SK-N-SH treated with all-trans-retinoic acid at 6 μM for 48 hours (cell line): ENCODE measurements at regions not wholly inside any gene's neighbourhood (a gene's known extent, or its start where the extent isn't known, plus 50 kb on each side); places are given as distances from the start of the nearest gene placed in this dataset.

Experiments
- ATAC-seq: fragments of 200-7000 bp; cut with Tn5 transposase; 3 replicates; pipeline ENCODE4 v1.9.1; 2020; ENCODE audit warnings: mild to moderate bottlenecking, moderate library complexity
- ARNTL ChIP-seq: fragments of 450-650 bp; formaldehyde crosslinking; IDR thresholded peaks from 2 replicates; pipeline ENCODE4 v1.5.0; 2020; ENCODE audit warnings: low read depth, mild to moderate bottlenecking, moderate library complexity, borderline replicate concordance
- BACH2 ChIP-seq: fragments of 250-450 bp; sonication (Bioruptor Pico); IDR thresholded peaks from 2 replicates; pipeline ENCODE4 v1.9.0; 2021; ENCODE audit warnings: mild to moderate bottlenecking, borderline replicate concordance
- CREB5 ChIP-seq: fragments of 250-450 bp; sonication (Bioruptor Pico); IDR thresholded peaks from 2 replicates; pipeline ENCODE4 v1.5.1; 2020; ENCODE audit warnings: low read depth, mild to moderate bottlenecking, moderate library complexity
- CSDC2 ChIP-seq: fragments of 250-450 bp; sonication (Bioruptor Pico); IDR thresholded peaks from 2 replicates; pipeline ENCODE4 v1.5.0; 2020; ENCODE audit warnings: mild to moderate bottlenecking, moderate library complexity
- ESRRG ChIP-seq: fragments of 250-450 bp; sonication (Bioruptor Pico); IDR thresholded peaks from 2 replicates; pipeline ENCODE4 v1.6.1; 2021; ENCODE audit warnings: mild to moderate bottlenecking
- GLIS3 ChIP-seq: fragments of 250-450 bp; sonication (Bioruptor Pico); IDR thresholded peaks from 2 replicates; pipeline ENCODE4 v1.5.0; 2020; ENCODE audit warnings: mild to moderate bottlenecking, moderate library complexity
- ISL1 ChIP-seq: fragments of 250-450 bp; sonication (Bioruptor Pico); IDR thresholded peaks from 2 replicates; pipeline ENCODE4 v2.1.2; 2022; ENCODE audit warnings: mild to moderate bottlenecking, moderate library complexity
- OSR1 ChIP-seq: fragments of 250-450 bp; sonication (Bioruptor Pico); IDR thresholded peaks from 2 replicates; pipeline ENCODE4 v1.8.0; 2022; ENCODE audit warnings: moderate library complexity, mild to moderate bottlenecking, inconsistent platforms
- PATZ1 ChIP-seq: fragments of 250-450 bp; sonication (Bioruptor Pico); IDR thresholded peaks from 2 replicates; pipeline ENCODE4 v1.8.0; 2020; ENCODE audit warnings: mild to moderate bottlenecking, moderate library complexity, borderline replicate concordance
- PPARA ChIP-seq: fragments of 250-450 bp; sonication (Bioruptor Pico); IDR thresholded peaks from 2 replicates; pipeline ENCODE4 v1.5.0; 2020; ENCODE audit warnings: mild to moderate bottlenecking, borderline replicate concordance
- RARB ChIP-seq: fragments of 250-450 bp; sonication (Bioruptor Pico); IDR thresholded peaks from 2 replicates; pipeline ENCODE4 v1.8.0; 2021; ENCODE audit warnings: mild to moderate bottlenecking, moderate library complexity
- SNAI2 ChIP-seq: fragments of 250-450 bp; sonication (Bioruptor Pico); IDR thresholded peaks from 2 replicates; pipeline ENCODE4 v1.5.0; 2020; ENCODE audit warnings: mild to moderate bottlenecking, moderate library complexity
- TCF4 ChIP-seq: fragments of 250-450 bp; sonication (Bioruptor Pico); IDR thresholded peaks from 2 replicates; pipeline ENCODE4 v1.8.0; 2021; ENCODE audit warnings: mild to moderate bottlenecking, moderate library complexity, borderline replicate concordance
- TOX ChIP-seq: fragments of 250-450 bp; sonication (Bioruptor Pico); IDR thresholded peaks from 2 replicates; pipeline ENCODE4 v1.8.0; 2021; ENCODE audit warnings: mild to moderate bottlenecking, moderate library complexity, borderline replicate concordance
- ZC3H10 ChIP-seq: fragments of 250-450 bp; sonication (Bioruptor Pico); IDR thresholded peaks from 2 replicates; pipeline ENCODE4 v1.5.1; 2021; ENCODE audit warnings: mild to moderate bottlenecking, moderate library complexity
- ZNF70 ChIP-seq: fragments of 450-650 bp; formaldehyde crosslinking; IDR thresholded peaks from 2 replicates; pipeline ENCODE4 v1.5.0; 2020; ENCODE audit warnings: mild to moderate bottlenecking, moderate library complexity
- ZNF8 ChIP-seq: fragments of 450-650 bp; formaldehyde crosslinking; IDR thresholded peaks from 2 replicates; pipeline ENCODE4 v1.5.0; 2020; ENCODE audit warnings: mild to moderate bottlenecking, moderate library complexity
- TF ChIP-seq, protein P1 (sequence below): fragments of 250-450 bp; sonication (Bioruptor Pico); IDR thresholded peaks from 2 replicates; pipeline ENCODE4 v1.5.1; 2021; ENCODE audit warnings: mild to moderate bottlenecking, moderate library complexity
- TF ChIP-seq, protein P2 (sequence below): fragments of 250-450 bp; sonication (Bioruptor Pico); IDR thresholded peaks from 2 replicates; pipeline ENCODE4 v1.5.0; 2020; ENCODE audit warnings: mild to moderate bottlenecking, moderate library complexity
- TF ChIP-seq, protein P3 (sequence below): fragments of 250-450 bp; sonication (Bioruptor Pico); IDR thresholded peaks from 2 replicates; pipeline ENCODE4 v1.8.0; 2021; ENCODE audit warnings: low read depth, mild to moderate bottlenecking, moderate library complexity, borderline replicate concordance

DNA sequence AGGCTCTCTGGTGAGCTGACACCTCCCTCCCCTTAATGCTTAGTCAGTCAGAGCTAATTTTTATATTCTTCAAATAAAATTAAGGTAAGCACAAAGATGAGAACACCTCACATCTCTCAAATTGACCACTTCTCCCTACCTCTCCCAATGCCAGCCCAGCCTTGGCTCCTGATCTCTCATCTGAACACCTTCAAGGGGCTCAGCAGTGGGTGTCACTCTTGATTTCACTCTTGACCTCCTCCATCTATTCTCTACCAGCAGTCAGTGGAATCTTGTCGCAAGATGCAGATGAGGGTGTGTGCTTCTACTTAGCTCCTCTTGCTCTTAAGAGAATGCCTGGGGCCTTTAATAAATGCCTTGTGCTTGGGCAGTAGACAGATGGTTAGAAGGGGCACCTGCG, 309.0 kb upstream of the IRX3 start:
- TF ChIP-seq ARNTL (CRISPR knock-in tag) (no peak), ZNF8 (no peak), TOX (no peak), OSR1 (no peak), ISL1 (no peak), CREB5 (CRISPR knock-in tag) (no peak), CSDC2 (CRISPR knock-in tag) (no peak), TCF4 (CRISPR knock-in tag) (no peak), PPARA (no peak), ZNF70 (CRISPR knock-in tag) (no peak), RARB (CRISPR knock-in tag) (no peak), PATZ1 (CRISPR knock-in tag) (no peak), ESRRG (CRISPR knock-in tag) (no peak), ZC3H10 (CRISPR knock-in tag) (no peak)
- TF ChIP-seq, protein P1, sequence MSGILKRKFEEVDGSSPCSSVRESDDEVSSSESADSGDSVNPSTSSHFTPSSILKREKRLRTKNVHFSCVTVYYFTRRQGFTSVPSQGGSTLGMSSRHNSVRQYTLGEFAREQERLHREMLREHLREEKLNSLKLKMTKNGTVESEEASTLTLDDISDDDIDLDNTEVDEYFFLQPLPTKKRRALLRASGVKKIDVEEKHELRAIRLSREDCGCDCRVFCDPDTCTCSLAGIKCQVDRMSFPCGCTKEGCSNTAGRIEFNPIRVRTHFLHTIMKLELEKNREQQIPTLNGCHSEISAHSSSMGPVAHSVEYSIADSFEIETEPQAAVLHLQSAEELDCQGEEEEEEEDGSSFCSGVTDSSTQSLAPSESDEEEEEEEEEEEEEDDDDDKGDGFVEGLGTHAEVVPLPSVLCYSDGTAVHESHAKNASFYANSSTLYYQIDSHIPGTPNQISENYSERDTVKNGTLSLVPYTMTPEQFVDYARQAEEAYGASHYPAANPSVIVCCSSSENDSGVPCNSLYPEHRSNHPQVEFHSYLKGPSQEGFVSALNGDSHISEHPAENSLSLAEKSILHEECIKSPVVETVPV (CRISPR knock-in tag), result no peak
- TF ChIP-seq, protein P2, sequence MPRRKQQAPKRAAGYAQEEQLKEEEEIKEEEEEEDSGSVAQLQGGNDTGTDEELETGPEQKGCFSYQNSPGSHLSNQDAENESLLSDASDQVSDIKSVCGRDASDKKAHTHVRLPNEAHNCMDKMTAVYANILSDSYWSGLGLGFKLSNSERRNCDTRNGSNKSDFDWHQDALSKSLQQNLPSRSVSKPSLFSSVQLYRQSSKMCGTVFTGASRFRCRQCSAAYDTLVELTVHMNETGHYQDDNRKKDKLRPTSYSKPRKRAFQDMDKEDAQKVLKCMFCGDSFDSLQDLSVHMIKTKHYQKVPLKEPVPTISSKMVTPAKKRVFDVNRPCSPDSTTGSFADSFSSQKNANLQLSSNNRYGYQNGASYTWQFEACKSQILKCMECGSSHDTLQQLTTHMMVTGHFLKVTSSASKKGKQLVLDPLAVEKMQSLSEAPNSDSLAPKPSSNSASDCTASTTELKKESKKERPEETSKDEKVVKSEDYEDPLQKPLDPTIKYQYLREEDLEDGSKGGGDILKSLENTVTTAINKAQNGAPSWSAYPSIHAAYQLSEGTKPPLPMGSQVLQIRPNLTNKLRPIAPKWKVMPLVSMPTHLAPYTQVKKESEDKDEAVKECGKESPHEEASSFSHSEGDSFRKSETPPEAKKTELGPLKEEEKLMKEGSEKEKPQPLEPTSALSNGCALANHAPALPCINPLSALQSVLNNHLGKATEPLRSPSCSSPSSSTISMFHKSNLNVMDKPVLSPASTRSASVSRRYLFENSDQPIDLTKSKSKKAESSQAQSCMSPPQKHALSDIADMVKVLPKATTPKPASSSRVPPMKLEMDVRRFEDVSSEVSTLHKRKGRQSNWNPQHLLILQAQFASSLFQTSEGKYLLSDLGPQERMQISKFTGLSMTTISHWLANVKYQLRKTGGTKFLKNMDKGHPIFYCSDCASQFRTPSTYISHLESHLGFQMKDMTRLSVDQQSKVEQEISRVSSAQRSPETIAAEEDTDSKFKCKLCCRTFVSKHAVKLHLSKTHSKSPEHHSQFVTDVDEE (CRISPR knock-in tag), result no peak
- TF ChIP-seq, protein P3, sequence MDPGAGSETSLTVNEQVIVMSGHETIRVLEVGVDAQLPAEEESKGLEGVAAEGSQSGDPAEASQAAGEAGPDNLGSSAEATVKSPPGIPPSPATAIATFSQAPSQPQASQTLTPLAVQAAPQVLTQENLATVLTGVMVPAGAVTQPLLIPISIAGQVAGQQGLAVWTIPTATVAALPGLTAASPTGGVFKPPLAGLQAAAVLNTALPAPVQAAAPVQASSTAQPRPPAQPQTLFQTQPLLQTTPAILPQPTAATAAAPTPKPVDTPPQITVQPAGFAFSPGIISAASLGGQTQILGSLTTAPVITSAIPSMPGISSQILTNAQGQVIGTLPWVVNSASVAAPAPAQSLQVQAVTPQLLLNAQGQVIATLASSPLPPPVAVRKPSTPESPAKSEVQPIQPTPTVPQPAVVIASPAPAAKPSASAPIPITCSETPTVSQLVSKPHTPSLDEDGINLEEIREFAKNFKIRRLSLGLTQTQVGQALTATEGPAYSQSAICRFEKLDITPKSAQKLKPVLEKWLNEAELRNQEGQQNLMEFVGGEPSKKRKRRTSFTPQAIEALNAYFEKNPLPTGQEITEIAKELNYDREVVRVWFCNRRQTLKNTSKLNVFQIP (CRISPR knock-in tag), result no peak
- TF ChIP-seq, all 23 proteins: peak for 0
- no peak for ATAC-seq

- TF ChIP-seq ZNF70 (CRISPR knock-in tag), result no peak
- TF ChIP-seq BACH2 (CRISPR knock-in tag), result no peak
- no peak for TF ChIP-seq RARB (CRISPR knock-in tag)
- TF ChIP-seq PATZ1 (CRISPR knock-in tag), result no peak
- no peak for TF ChIP-seq CREB5 (CRISPR knock-in tag)
- TF ChIP-seq OSR1, result no peak
- TF ChIP-seq ARNTL (CRISPR knock-in tag), result no peak
- no peak for TF ChIP-seq SNAI2 (CRISPR knock-in tag)
- no peak for TF ChIP-seq GLIS3 (CRISPR knock-in tag)
- TF ChIP-seq, protein P3 (CRISPR knock-in tag), result no peak
- no peak for TF ChIP-seq TOX
- TF ChIP-seq ZC3H10 (CRISPR knock-in tag), result no peak
- no peak for TF ChIP-seq ISL1
- no peak for TF ChIP-seq ZNF8
- TF ChIP-seq CSDC2 (CRISPR knock-in tag), result no peak
- no peak for ATAC-seq
Measured at GRCh38 chr16:54594601-54595391, 308.2 kb upstream of the IRX3 start.
